Uterus (tissue), 3 donors: ENCODE measurements at regions not wholly inside any gene's neighbourhood (a gene's known extent, or its start where the extent isn't known, plus 50 kb on each side); places are given as distances from the start of the nearest gene placed in this dataset.
"Not testable (repeated sequence)": the region's sequence is repeated elsewhere in the genome, so short reads cannot be mapped to it uniquely, and the experiment has no call there.

Source experiments
- DNase-seq, 2 donors: peaks; one replicate each; pipeline ENCODE4 v3.0.0-alpha.2; 2019 to 2020
- H3K27ac ChIP-seq, 2 donors: fragments of 200-600 bp; sonication (generic); 1 replicate in 1 of 2; 2 replicates in 1 of 2; pipeline ENCODE4 v1.5.1; 2016 to 2018
- H3K27me3 ChIP-seq, 2 donors: fragments of 200-600 bp; sonication (generic); one replicate each; pipeline ENCODE4 v1.5.1; 2018 to 2019; ENCODE audit warnings: control low read depth in 1 of 2
- H3K36me3 ChIP-seq, 2 donors: fragments of 200-600 bp; sonication (generic); one replicate each; pipeline ENCODE4 v1.5.1; 2019; ENCODE audit warnings: control low read depth in 1 of 2
- H3K4me1 ChIP-seq, 2 donors: fragments of 200-600 bp; sonication (generic); one replicate each; pipeline ENCODE4 v1.5.1; 2018 to 2019; ENCODE audit warnings: control low read depth in 1 of 2
- H3K4me3 ChIP-seq, 2 donors: fragments of 200-600 bp; sonication (generic); 1 replicate in 1 of 2; 2 replicates in 1 of 2; pipeline ENCODE4 v1.5.1; 2018 to 2019; ENCODE audit warnings: mild to moderate bottlenecking in 1 of 2
- H3K9me3 ChIP-seq, 2 donors: fragments of 200-600 bp; sonication (generic); one replicate each; pipeline ENCODE4 v1.5.1; 2019; ENCODE audit warnings: control low read depth in 1 of 2
- POLR2A ChIP-seq, 2 donors: fragments of 450-650 bp; IDR thresholded peaks; one replicate each; pipeline ENCODE4 v1.6.1; 2016; ENCODE audit warnings: antibody characterized with exemption in 2 of 2, mild to moderate bottlenecking in 1 of 2, moderate library complexity in 1 of 2
- intact Hi-C: fragments of 100-400 bp; cut with DNase I; formaldehyde crosslinking; loops from one replicate; pipeline ENCODE4 v1.15.1; 2023; ENCODE audit warnings: low total_unique reads
- TF ChIP-seq, protein P1 (sequence below), 4 experiments: fragments of 200-600 bp in 2 of 4; fragments of 450-650 bp in 2 of 4; sonication (generic) in 2 of 4; IDR thresholded peaks; one replicate each; pipeline ENCODE4 v1.5.1; 2016 to 2019; ENCODE audit warnings: antibody characterized with exemption in 4 of 4, mild to moderate bottlenecking in 2 of 4, moderate library complexity in 1 of 4
- donor health status: DM: yes; HTN: yes; CAD: no.

DNA sequence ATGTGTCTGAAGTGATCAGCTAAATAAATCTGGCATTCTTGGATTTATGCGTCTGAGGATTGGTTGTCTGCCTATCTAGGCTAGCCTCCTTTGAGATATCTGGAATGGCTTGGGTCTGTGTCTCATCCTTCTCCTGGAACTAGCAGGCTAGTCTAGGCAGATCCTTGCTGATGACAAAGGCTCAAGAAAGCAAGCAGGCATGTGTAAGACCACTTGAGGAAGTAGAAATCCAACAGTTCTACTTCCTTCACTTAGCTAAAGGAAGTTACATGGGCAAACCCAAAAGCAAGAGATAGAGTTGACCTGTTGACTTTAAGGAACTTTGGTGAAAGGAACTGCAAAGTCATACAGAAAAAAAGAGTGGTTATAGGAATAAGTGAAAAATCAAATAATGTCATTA, 672.6 kb downstream of the MAFB start:
- intact Hi-C loops, result no loop called here
- DNase-seq, result no peak
- no peaks in the 10 kb centered on the region for H3K9me3 ChIP-seq
- H3K4me1 ChIP-seq, result no peaks in the 10 kb centered on the region
- no peak overlapping the region for H3K27ac ChIP-seq
- TF ChIP-seq, protein P1, sequence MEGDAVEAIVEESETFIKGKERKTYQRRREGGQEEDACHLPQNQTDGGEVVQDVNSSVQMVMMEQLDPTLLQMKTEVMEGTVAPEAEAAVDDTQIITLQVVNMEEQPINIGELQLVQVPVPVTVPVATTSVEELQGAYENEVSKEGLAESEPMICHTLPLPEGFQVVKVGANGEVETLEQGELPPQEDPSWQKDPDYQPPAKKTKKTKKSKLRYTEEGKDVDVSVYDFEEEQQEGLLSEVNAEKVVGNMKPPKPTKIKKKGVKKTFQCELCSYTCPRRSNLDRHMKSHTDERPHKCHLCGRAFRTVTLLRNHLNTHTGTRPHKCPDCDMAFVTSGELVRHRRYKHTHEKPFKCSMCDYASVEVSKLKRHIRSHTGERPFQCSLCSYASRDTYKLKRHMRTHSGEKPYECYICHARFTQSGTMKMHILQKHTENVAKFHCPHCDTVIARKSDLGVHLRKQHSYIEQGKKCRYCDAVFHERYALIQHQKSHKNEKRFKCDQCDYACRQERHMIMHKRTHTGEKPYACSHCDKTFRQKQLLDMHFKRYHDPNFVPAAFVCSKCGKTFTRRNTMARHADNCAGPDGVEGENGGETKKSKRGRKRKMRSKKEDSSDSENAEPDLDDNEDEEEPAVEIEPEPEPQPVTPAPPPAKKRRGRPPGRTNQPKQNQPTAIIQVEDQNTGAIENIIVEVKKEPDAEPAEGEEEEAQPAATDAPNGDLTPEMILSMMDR (IDR thresholded peaks at IDR 0.05), result no peak
- TF ChIP-seq POLR2A (IDR thresholded peaks at IDR 0.05), result no peak
- H3K36me3 ChIP-seq, result no peaks in the 10 kb centered on the region
- no peaks in the 10 kb centered on the region for H3K27me3 ChIP-seq
- no peak overlapping the region for H3K4me3 ChIP-seq

DNA sequence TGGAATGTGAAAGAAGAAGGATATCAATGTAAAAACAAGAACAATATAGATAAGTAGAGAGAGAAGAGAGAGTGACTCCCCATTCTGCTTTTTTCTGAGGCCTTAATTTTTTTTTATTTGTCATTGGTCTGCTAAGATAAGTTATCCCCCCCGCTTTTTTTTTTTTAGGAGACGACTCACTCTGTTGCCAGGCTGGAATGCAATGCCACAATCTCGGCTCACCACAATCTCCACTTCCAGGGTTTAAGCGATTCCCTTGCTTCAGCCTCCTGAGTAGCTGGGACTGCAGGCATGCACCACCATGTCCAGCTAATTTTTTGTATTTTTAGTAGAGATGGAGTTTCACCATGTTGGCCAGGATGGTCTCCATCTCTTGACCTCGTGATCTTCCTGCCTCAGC, 677.0 kb downstream of the MAFB start:
- H3K9me3 ChIP-seq, intact Hi-C loops, H3K4me3 ChIP-seq, H3K27ac ChIP-seq, H3K27me3 ChIP-seq, DNase-seq, H3K4me1 ChIP-seq, H3K36me3 ChIP-seq: not testable (repeated sequence)

DNA sequence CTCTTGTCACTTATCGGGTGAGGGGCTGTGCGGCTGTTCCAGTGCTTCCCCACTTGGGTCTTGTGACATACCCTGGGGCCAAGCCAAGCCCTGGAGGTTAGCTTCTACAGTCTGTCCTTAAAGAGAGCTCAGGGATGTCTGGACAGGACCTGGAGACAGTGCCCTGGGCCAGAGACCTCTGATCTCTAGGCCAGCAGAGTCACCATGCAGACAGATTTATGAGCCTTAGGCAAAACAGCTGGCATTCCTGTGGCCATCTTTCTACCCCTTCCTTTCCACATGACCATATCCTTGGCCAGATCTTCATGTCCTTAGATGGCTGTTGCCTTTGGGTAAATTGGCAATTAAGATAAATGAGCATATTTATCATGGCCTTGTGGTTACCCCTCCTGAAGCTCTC, 678.6 kb downstream of the MAFB start:
- DNase-seq, result no peak
- TF ChIP-seq, protein P1 (IDR thresholded peaks at IDR 0.05), result no peak
- no peak for TF ChIP-seq POLR2A (IDR thresholded peaks at IDR 0.05)
- Histone ChIP-seq H3K9me3 (no peaks in the 10 kb centered on the region), H3K27me3 (no peaks in the 10 kb centered on the region), H3K27ac (no peak overlapping the region), H3K4me3 (no peak overlapping the region), H3K36me3 (no peaks in the 10 kb centered on the region), H3K4me1 (no peaks in the 10 kb centered on the region)
- intact Hi-C loops, result no loop called here

DNA sequence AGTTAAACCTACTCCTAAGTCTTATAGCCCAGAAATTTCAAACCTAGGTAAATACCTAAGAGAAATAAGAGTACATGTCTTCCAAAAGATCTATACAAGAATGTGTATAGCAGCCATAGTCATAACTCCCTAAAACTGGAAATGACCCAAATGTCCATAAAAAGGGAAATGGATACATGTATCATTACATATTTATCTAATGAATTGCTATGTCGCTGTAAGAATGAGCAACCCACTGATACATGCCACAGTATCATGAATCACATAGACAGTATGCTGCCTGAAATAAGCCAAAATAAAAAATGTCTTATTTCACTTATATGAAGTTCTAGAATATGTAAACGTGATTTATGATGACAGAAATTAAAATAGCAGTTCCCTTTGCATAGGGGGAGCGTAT, 679.5 kb downstream of the MAFB start:
- TF ChIP-seq, protein P1 (IDR thresholded peaks at IDR 0.05), result no peak
- TF ChIP-seq POLR2A (IDR thresholded peaks at IDR 0.05), result no peak

DNA sequence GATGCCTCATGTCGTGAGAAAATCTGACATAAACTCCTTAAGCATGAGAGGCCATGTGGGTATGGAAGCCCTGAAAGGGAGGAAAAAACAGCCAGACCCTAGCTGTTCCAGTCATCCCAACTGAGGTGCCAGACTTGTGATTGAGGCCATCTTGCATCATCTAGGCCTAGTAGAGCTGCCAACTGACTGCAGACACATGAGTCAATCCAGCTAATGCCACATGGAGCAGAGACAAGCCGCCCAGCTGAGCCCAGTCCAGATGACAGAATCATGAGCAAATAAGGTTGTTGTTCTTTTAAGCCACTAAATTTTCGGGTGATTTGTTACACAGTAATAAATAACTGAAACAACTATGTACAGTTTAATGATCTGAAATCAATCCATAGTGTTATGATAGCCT, 680.9 kb downstream of the MAFB start:
- Histone ChIP-seq H3K36me3 (no peaks in the 10 kb centered on the region), H3K9me3 (no peaks in the 10 kb centered on the region), H3K4me1 (no peaks in the 10 kb centered on the region), H3K4me3 (no peak overlapping the region), H3K27me3 (no peaks in the 10 kb centered on the region), H3K27ac (no peak overlapping the region)
- intact Hi-C loops, result no loop called here
- DNase-seq, result no peak
- TF ChIP-seq, protein P1 (IDR thresholded peaks at IDR 0.05), result no peak
- TF ChIP-seq POLR2A (IDR thresholded peaks at IDR 0.05), result no peak

More for the DNA sequence above, 679.5 kb downstream of the MAFB start:
- no peak for DNase-seq
- no peak overlapping the region for H3K4me3 ChIP-seq
- no peak overlapping the region for H3K27ac ChIP-seq
- no peaks in the 10 kb centered on the region for H3K27me3 ChIP-seq
- no peaks in the 10 kb centered on the region for H3K4me1 ChIP-seq
- H3K36me3 ChIP-seq, result no peaks in the 10 kb centered on the region
- no peaks in the 10 kb centered on the region for H3K9me3 ChIP-seq
- intact Hi-C loops, result no loop called here

DNA sequence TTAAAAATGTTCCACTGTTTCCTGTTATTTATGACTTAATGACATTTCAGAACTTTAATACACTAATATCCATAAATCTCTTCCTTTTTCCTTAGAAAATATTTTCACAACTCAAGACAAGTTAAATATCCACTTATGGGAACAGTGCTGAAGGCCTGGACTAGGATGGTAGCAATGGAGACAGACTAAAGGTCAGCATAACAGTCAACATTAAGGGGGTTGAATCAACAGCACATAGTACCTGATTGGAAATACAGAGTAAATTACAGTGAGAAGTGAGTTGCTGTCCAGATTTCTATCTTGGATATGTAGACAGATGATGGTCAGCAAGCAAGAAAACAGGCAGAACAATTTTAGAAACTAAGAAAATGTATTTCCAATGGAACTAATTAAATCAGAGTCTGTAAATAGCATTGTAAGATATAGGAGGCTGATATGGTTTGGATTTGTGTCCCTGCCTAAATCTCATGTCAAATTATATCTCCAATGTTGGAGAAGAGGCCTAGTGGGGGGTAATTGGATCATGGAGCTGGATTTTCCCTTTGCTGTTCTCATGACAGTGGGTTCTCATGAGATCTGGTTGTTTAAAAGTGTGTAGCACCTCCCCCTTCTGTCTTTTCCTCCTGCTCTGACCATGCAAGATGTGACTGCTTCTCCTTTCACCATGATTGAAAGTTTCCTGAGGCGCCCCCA, 682.7 kb downstream of the MAFB start:
- no peaks in the 10 kb centered on the region for H3K27me3 ChIP-seq
- no peak for TF ChIP-seq POLR2A (IDR thresholded peaks at IDR 0.05)
- TF ChIP-seq, protein P1 (IDR thresholded peaks at IDR 0.05), result no peak
- H3K36me3 ChIP-seq, result no peaks in the 10 kb centered on the region
- no peak for DNase-seq
- no peaks in the 10 kb centered on the region for H3K9me3 ChIP-seq
- no peak overlapping the region for H3K27ac ChIP-seq
- intact Hi-C loops, result no loop called here
- H3K4me3 ChIP-seq, result no peak overlapping the region
- H3K4me1 ChIP-seq, result no peaks in the 10 kb centered on the region

DNA sequence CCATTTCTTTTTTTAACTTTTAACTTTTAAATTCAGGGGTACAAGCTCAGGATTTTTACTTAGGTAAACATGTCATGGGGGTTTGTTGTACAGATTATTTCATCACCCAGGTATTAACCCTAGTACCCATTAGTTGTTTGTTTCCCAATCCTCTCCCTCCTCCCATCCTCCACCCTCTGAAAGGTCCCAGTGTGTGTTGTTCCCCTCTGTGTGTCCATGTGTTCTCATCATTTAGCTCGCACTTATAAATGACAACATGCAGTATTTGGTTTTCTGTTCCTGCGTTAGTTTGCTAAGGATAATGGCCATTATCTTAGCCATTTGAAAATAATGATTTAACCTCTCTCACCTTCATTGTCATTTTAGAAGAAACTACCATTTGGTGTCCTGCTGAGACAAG, 684.9 kb downstream of the MAFB start:
- H3K27me3 ChIP-seq, H3K9me3 ChIP-seq, DNase-seq, H3K27ac ChIP-seq, H3K4me3 ChIP-seq, H3K36me3 ChIP-seq, H3K4me1 ChIP-seq, intact Hi-C loops: not testable (repeated sequence)
